Ovary (tissue), 3 donors: ENCODE measurements at regions not wholly inside any gene's neighbourhood (a gene's known extent, or its start where the extent isn't known, plus 50 kb on each side); places are given as distances from the start of the nearest gene placed in this dataset.
"Not testable (repeated sequence)": the region's sequence is repeated elsewhere in the genome, so short reads cannot be mapped to it uniquely, and the experiment has no call there.

Experiments
- CTCF ChIP-seq, 3 donors: fragments of 450-650 bp in 2 of 3; fragments of 200-600 bp in 1 of 3; IDR thresholded peaks; one replicate each; pipeline versions ENCODE4 v1.5.1 to v1.8.0; 2016 to 2022; ENCODE audit warnings: antibody characterized with exemption in 3 of 3, mild to moderate bottlenecking in 1 of 3
- EP300 ChIP-seq: sonication (generic); formaldehyde crosslinking; IDR thresholded peaks from one replicate; pipeline ENCODE4 v1.6.1; 2017; ENCODE audit warnings: antibody characterized with exemption
- POLR2A ChIP-seq: fragments of 450-650 bp; IDR thresholded peaks from one replicate; pipeline ENCODE4 v1.6.1; 2017; ENCODE audit warnings: antibody characterized with exemption, mild to moderate bottlenecking, moderate library complexity
- donor health status: DM: no; HTN: no; CAD: no.

- TF ChIP-seq EP300; CTCF (IDR thresholded peaks at IDR 0.05); POLR2A: not testable (repeated sequence)
Observed at GRCh38 chr16:88143122-88144027, 192.1 kb downstream of the BANP start.
